IPS-15b (cell line): ENCODE measurements at regions not wholly inside any gene's neighbourhood (a gene's known extent, or its start where the extent isn't known, plus 50 kb on each side); places are given as distances from the start of the nearest gene placed in this dataset.

Source experiments
- H3K27me3 ChIP-seq: one replicate; pipeline ENCODE4 v1.6.1; 2013; ENCODE audit warnings: low read length; ENCODE audit not compliant: control insufficient read depth, insufficient read depth
- H3K36me3 ChIP-seq: one replicate; pipeline ENCODE4 v1.6.1; 2013; ENCODE audit warnings: low read length; ENCODE audit not compliant: control insufficient read depth, insufficient read depth
- H3K4me1 ChIP-seq: one replicate; pipeline ENCODE4 v1.6.1; 2013; ENCODE audit warnings: mild to moderate bottlenecking, low read length; ENCODE audit not compliant: control insufficient read depth, insufficient read depth
- H3K4me3 ChIP-seq: one replicate; pipeline ENCODE4 v1.5.1; 2013; ENCODE audit warnings: low read depth, low read length
- H3K9ac ChIP-seq: one replicate; pipeline ENCODE4 v1.6.1; 2013; ENCODE audit warnings: low read depth, mild to moderate bottlenecking, low read length
- H3K9me3 ChIP-seq: one replicate; pipeline ENCODE4 v1.6.1; 2013; ENCODE audit warnings: mild to moderate bottlenecking, low read length; ENCODE audit not compliant: control insufficient read depth, insufficient read depth

GRCh38 chr3:66856533-66856932 is 141.6 kb upstream of the KBTBD8 start:
- H3K4me1 ChIP-seq = peaks cover 11% of the 10 kb centered on the region
- no peaks in the 10 kb centered on the region for H3K36me3 ChIP-seq
- H3K4me3 ChIP-seq = no peak overlapping the region
- no peaks in the 10 kb centered on the region for H3K27me3 ChIP-seq
- no peak overlapping the region for H3K9ac ChIP-seq
- no peaks in the 10 kb centered on the region for H3K9me3 ChIP-seq

GRCh38 chr3:66858656-66859381 is 139.3 kb upstream of the KBTBD8 start:
- Histone ChIP-seq H3K4me1 (peaks cover 11% of the 10 kb centered on the region), H3K9me3 (no peaks in the 10 kb centered on the region), H3K4me3 (no peak overlapping the region), H3K9ac (no peak overlapping the region), H3K27me3 (no peaks in the 10 kb centered on the region), H3K36me3 (no peaks in the 10 kb centered on the region)

- Histone ChIP-seq H3K4me3 (no peak overlapping the region), H3K9ac (no peak overlapping the region), H3K27me3 (no peaks in the 10 kb centered on the region), H3K9me3 (no peaks in the 10 kb centered on the region), H3K36me3 (no peaks in the 10 kb centered on the region), H3K4me1 (peaks cover 5% of the 10 kb centered on the region)
Observed at GRCh38 chr3:66860771-66861170, 137.3 kb upstream of the KBTBD8 start.

GRCh38 chr3:66863205-66864111 is 134.6 kb upstream of the KBTBD8 start:
- H3K27me3 ChIP-seq = no peaks in the 10 kb centered on the region
- H3K4me3 ChIP-seq = no peak overlapping the region
- H3K4me1 ChIP-seq = peaks cover 5% of the 10 kb centered on the region
- no peaks in the 10 kb centered on the region for H3K9me3 ChIP-seq
- H3K36me3 ChIP-seq = no peaks in the 10 kb centered on the region
- H3K9ac ChIP-seq = no peak overlapping the region

GRCh38 chr3:66884659-66885058 is 113.4 kb upstream of the KBTBD8 start:
- Histone ChIP-seq H3K9me3 (no peaks in the 10 kb centered on the region), H3K9ac (no peak overlapping the region), H3K4me3 (no peak overlapping the region), H3K36me3 (no peaks in the 10 kb centered on the region), H3K27me3 (no peaks in the 10 kb centered on the region), H3K4me1 (peaks cover 5% of the 10 kb centered on the region)

GRCh38 chr3:66885326-66886000 is 112.6 kb upstream of the KBTBD8 start:
- no peaks in the 10 kb centered on the region for H3K27me3 ChIP-seq
- no peak overlapping the region for H3K4me3 ChIP-seq
- no peak overlapping the region for H3K9ac ChIP-seq
- H3K9me3 ChIP-seq = no peaks in the 10 kb centered on the region
- H3K36me3 ChIP-seq = no peaks in the 10 kb centered on the region
- peaks cover 9% of the 10 kb centered on the region for H3K4me1 ChIP-seq

GRCh38 chr3:66889750-66890494 is 108.2 kb upstream of the KBTBD8 start:
- Histone ChIP-seq H3K4me1 (peaks cover 13% of the 10 kb centered on the region), H3K4me3 (no peak overlapping the region), H3K9me3 (no peaks in the 10 kb centered on the region), H3K27me3 (no peaks in the 10 kb centered on the region), H3K9ac (no peak overlapping the region), H3K36me3 (no peaks in the 10 kb centered on the region)

- H3K4me3 ChIP-seq = no peak overlapping the region
- H3K9ac ChIP-seq = no peak overlapping the region
- H3K4me1 ChIP-seq = no peaks in the 10 kb centered on the region
- H3K27me3 ChIP-seq = no peaks in the 10 kb centered on the region
- H3K9me3 ChIP-seq = no peaks in the 10 kb centered on the region
- H3K36me3 ChIP-seq = no peaks in the 10 kb centered on the region
Observed at GRCh38 chr3:66898155-66898554, 100.0 kb upstream of the KBTBD8 start.

GRCh38 chr3:66904336-66904735 is 93.8 kb upstream of the KBTBD8 start:
- Histone ChIP-seq H3K4me1 (no peaks in the 10 kb centered on the region), H3K9ac (no peak overlapping the region), H3K9me3 (no peaks in the 10 kb centered on the region), H3K27me3 (no peaks in the 10 kb centered on the region), H3K4me3 (no peak overlapping the region), H3K36me3 (no peaks in the 10 kb centered on the region)

- no peaks in the 10 kb centered on the region for H3K36me3 ChIP-seq
- no peak overlapping the region for H3K4me3 ChIP-seq
- no peak overlapping the region for H3K9ac ChIP-seq
- no peaks in the 10 kb centered on the region for H3K27me3 ChIP-seq
- H3K9me3 ChIP-seq = no peaks in the 10 kb centered on the region
- no peaks in the 10 kb centered on the region for H3K4me1 ChIP-seq
Observed at GRCh38 chr3:66904831-66905493, 93.1 kb upstream of the KBTBD8 start.

GRCh38 chr3:66907136-66907535 is 91.0 kb upstream of the KBTBD8 start:
- H3K36me3 ChIP-seq = no peaks in the 10 kb centered on the region
- no peak overlapping the region for H3K4me3 ChIP-seq
- no peaks in the 10 kb centered on the region for H3K4me1 ChIP-seq
- no peaks in the 10 kb centered on the region for H3K9me3 ChIP-seq
- H3K9ac ChIP-seq = no peak overlapping the region
- H3K27me3 ChIP-seq = no peaks in the 10 kb centered on the region
